ENCODE measurements at regions not wholly inside any gene's neighbourhood (a gene's known extent, or its start where the extent isn't known, plus 50 kb on each side); places are given as distances from the start of the nearest gene placed in this dataset.

- Histone ChIP-seq H3K4me1 (replicated peaks) (no peaks in the 10 kb centered on the region), H3K36me3 (no peaks in the 10 kb centered on the region), H3K9me3 (no peaks in the 10 kb centered on the region), H3K27me3 (replicated peaks; ENCODE audit: insufficient read depth) (no peaks in the 10 kb centered on the region), H3K27ac (no peak overlapping the region), H3K4me3 (no peak overlapping the region)
- DNase-seq (ENCODE audit: low spot score), result no peak
- intact Hi-C loops (cut with DNase I), result no loop called here
- TF ChIP-seq POLR2AphosphoS5 (IDR thresholded peaks at IDR 0.05) (no peak), CTCF (IDR thresholded peaks at IDR 0.05) (no peak), POLR2A (IDR thresholded peaks at IDR 0.05) (no peak)
- WGBS, result 45% methylated on average over 9 of the region's 9 CpGs
Measured at GRCh38 chr7:24073651-24074420, 210.2 kb upstream of the NPY start.

- intact Hi-C loops (cut with DNase I), result no loop called here
- no peaks in the 10 kb centered on the region for H3K9me3 ChIP-seq
- H3K36me3 ChIP-seq, result no peaks in the 10 kb centered on the region
- no peak for TF ChIP-seq POLR2A (IDR thresholded peaks at IDR 0.05)
- no peak for TF ChIP-seq CTCF (IDR thresholded peaks at IDR 0.05)
- no peak for TF ChIP-seq POLR2AphosphoS5 (IDR thresholded peaks at IDR 0.05)
- no peak for DNase-seq (ENCODE audit: low spot score)
- no peak overlapping the region for H3K27ac ChIP-seq
- peak overlapping the region in 1 of 2 donors; percentile 1 for H3K4me3 ChIP-seq
- WGBS, result 14% methylated on average over 1 of the region's 1 CpG
- H3K4me1 ChIP-seq (replicated peaks), result no peaks in the 10 kb centered on the region
- H3K27me3 ChIP-seq (replicated peaks; ENCODE audit: insufficient read depth), result no peaks in the 10 kb centered on the region
Measured at GRCh38 chr7:24075426-24075810, 208.6 kb upstream of the NPY start.

- no peak for TF ChIP-seq POLR2A (IDR thresholded peaks at IDR 0.05)
- TF ChIP-seq POLR2AphosphoS5 (IDR thresholded peaks at IDR 0.05), result no peak
- TF ChIP-seq CTCF (IDR thresholded peaks at IDR 0.05), result no peak
- intact Hi-C loops (cut with DNase I), result no loop called here
- no peak overlapping the region for H3K27ac ChIP-seq
Measured at GRCh38 chr7:24082826-24083225, 201.2 kb upstream of the NPY start.

GRCh38 chr7:24102988-24103387 lies 181.0 kb upstream of the NPY start:
- Histone ChIP-seq H3K27ac (no peak overlapping the region), H3K9me3 (no peaks in the 10 kb centered on the region), H3K36me3 (no peaks in the 10 kb centered on the region), H3K27me3 (replicated peaks; ENCODE audit: insufficient read depth) (no peaks in the 10 kb centered on the region), H3K4me3 (no peak overlapping the region), H3K4me1 (replicated peaks) (no peaks in the 10 kb centered on the region)
- intact Hi-C loops (cut with DNase I), result no loop called here
- no peak for TF ChIP-seq CTCF (IDR thresholded peaks at IDR 0.05)
- no peak for TF ChIP-seq POLR2AphosphoS5 (IDR thresholded peaks at IDR 0.05)
- no peak for TF ChIP-seq POLR2A (IDR thresholded peaks at IDR 0.05)
- DNase-seq (ENCODE audit: low spot score), result no peak

More at GRCh38 chr7:24082826-24083225, 201.2 kb upstream of the NPY start:
- no peaks in the 10 kb centered on the region for H3K27me3 ChIP-seq (replicated peaks; ENCODE audit: insufficient read depth)
- WGBS, result 80% methylated on average over 2 of the region's 2 CpGs
- H3K9me3 ChIP-seq, result no peaks in the 10 kb centered on the region
- H3K4me1 ChIP-seq (replicated peaks), result no peaks in the 10 kb centered on the region
- H3K36me3 ChIP-seq, result no peaks in the 10 kb centered on the region
- no peak overlapping the region for H3K4me3 ChIP-seq
- DNase-seq (ENCODE audit: low spot score), result no peak

GRCh38 chr7:24108906-24109376 lies 175.0 kb upstream of the NPY start:
- Histone ChIP-seq H3K36me3 (no peaks in the 10 kb centered on the region), H3K27ac (no peak overlapping the region), H3K27me3 (replicated peaks; ENCODE audit: insufficient read depth) (no peaks in the 10 kb centered on the region), H3K9me3 (no peaks in the 10 kb centered on the region), H3K4me1 (replicated peaks) (no peaks in the 10 kb centered on the region), H3K4me3 (no peak overlapping the region)
- no peak for TF ChIP-seq CTCF (IDR thresholded peaks at IDR 0.05)
- no peak for DNase-seq (ENCODE audit: low spot score)
- WGBS, result 79% methylated on average over 1 of the region's 1 CpG
- intact Hi-C loops (cut with DNase I), result no loop called here

Data from prostate gland (tissue), 2 donors.